ENCODE measurements at regions not wholly inside any gene's neighbourhood (a gene's known extent, or its start where the extent isn't known, plus 50 kb on each side); places are given as distances from the start of the nearest gene placed in this dataset.

- DNase-seq (no peak), ATAC-seq (no peak)
- no peak overlapping the region for H3K27ac ChIP-seq
- H3K4me3 ChIP-seq: no peak overlapping the region
- no peaks in the 10 kb centered on the region for H3K4me1 ChIP-seq
- no peaks in the 10 kb centered on the region for H3K9me3 ChIP-seq
- intact Hi-C loops (cut with DNase I): no loop called here
- no peaks in the 10 kb centered on the region for H3K36me3 ChIP-seq
- TF ChIP-seq CTCF (IDR thresholded peaks at IDR 0.05): no peak
- H3K27me3 ChIP-seq (ENCODE audit: low read depth): no peaks in the 10 kb centered on the region
Measured at GRCh38 chr5:98110791-98111190, 662.7 kb upstream of the RGMB start.

- Histone ChIP-seq H3K4me1 (no peaks in the 10 kb centered on the region), H3K36me3 (no peaks in the 10 kb centered on the region), H3K9me3 (no peaks in the 10 kb centered on the region), H3K27me3 (ENCODE audit: low read depth) (no peaks in the 10 kb centered on the region), H3K27ac (no peak overlapping the region), H3K4me3 (no peak overlapping the region)
- ATAC-seq: no peak
- no peak for DNase-seq
- intact Hi-C loops (cut with DNase I): no loop called here
- TF ChIP-seq CTCF (IDR thresholded peaks at IDR 0.05): no peak
Measured at GRCh38 chr5:98111686-98112085, 661.8 kb upstream of the RGMB start.

- H3K27me3 ChIP-seq (ENCODE audit: low read depth): no peaks in the 10 kb centered on the region
- H3K36me3 ChIP-seq: no peaks in the 10 kb centered on the region
- H3K4me1 ChIP-seq: no peaks in the 10 kb centered on the region
- DNase-seq (no peak), ATAC-seq (peak in 1 of 2 donors; percentile 17)
- no peak overlapping the region for H3K27ac ChIP-seq
- no peak for TF ChIP-seq CTCF (IDR thresholded peaks at IDR 0.05)
- H3K9me3 ChIP-seq: no peaks in the 10 kb centered on the region
- no peak overlapping the region for H3K4me3 ChIP-seq
- intact Hi-C loops (cut with DNase I): no loop called here
Measured at GRCh38 chr5:98121036-98121936, 652.2 kb upstream of the RGMB start.

GRCh38 chr5:98128271-98128670 is 645.2 kb upstream of the RGMB start:
- intact Hi-C loops (cut with DNase I): no loop called here
- no peaks in the 10 kb centered on the region for H3K27me3 ChIP-seq (ENCODE audit: low read depth)
- no peak for TF ChIP-seq CTCF (IDR thresholded peaks at IDR 0.05)
- no peaks in the 10 kb centered on the region for H3K4me1 ChIP-seq
- H3K27ac ChIP-seq: no peak overlapping the region
- H3K36me3 ChIP-seq: no peaks in the 10 kb centered on the region
- H3K4me3 ChIP-seq: no peak overlapping the region
- ATAC-seq (no peak), DNase-seq (no peak)
- no peaks in the 10 kb centered on the region for H3K9me3 ChIP-seq

- TF ChIP-seq CTCF (IDR thresholded peaks at IDR 0.05): no peak
Measured at GRCh38 chr5:98128846-98129245, 644.6 kb upstream of the RGMB start.

More at GRCh38 chr5:98128846-98129245, 644.6 kb upstream of the RGMB start:
- ATAC-seq: no peak
- no peak overlapping the region for H3K4me3 ChIP-seq
- no peaks in the 10 kb centered on the region for H3K27me3 ChIP-seq (ENCODE audit: low read depth)
- no peak overlapping the region for H3K27ac ChIP-seq
- H3K4me1 ChIP-seq: no peaks in the 10 kb centered on the region
- intact Hi-C loops (cut with DNase I): no loop called here
- H3K9me3 ChIP-seq: no peaks in the 10 kb centered on the region
- H3K36me3 ChIP-seq: no peaks in the 10 kb centered on the region
- no peak for DNase-seq

All from lower lobe of right lung (tissue), 2 donors.